GM13976 (cell line): ENCODE measurements at regions not wholly inside any gene's neighbourhood (a gene's known extent, or its start where the extent isn't known, plus 50 kb on each side); places are given as distances from the start of the nearest gene placed in this dataset.

ENCODE experiments used
- DNase-seq: peaks from one replicate; pipeline ENCODE4 v3.0.0; 2012; ENCODE audit warnings: low spot score
- CTCF ChIP-seq: IDR thresholded peaks from 2 replicates; pipeline ENCODE4 v1.5.1; 2012; ENCODE audit warnings: borderline replicate concordance, mild to moderate bottlenecking; ENCODE audit not compliant: insufficient read depth; ENCODE audit errors: extremely low read depth, missing control alignments, control extremely low read depth
- in situ Hi-C: fragments of 300-500 bp; cut with MboI; formaldehyde crosslinking; loops from one replicate; pipeline ENCODE4 v1.12.0; 2022; ENCODE audit warnings: low sequenced_read_pairs, mixed read lengths, inconsistent platforms; ENCODE audit not compliant: unreplicated experiment

GRCh38 chr17:27081002-27081638 is 212.8 kb upstream of the WSB1 start:
- in situ Hi-C loops, result no loop called here
- TF ChIP-seq CTCF, result no peak
- DNase-seq, result no peak

GRCh38 chr17:27082023-27082774 is 211.7 kb upstream of the WSB1 start:
- in situ Hi-C loops, result no loop called here
- TF ChIP-seq CTCF, result no peak

GRCh38 chr17:27082775-27083154 is 211.1 kb upstream of the WSB1 start:
- no peak for DNase-seq
- TF ChIP-seq CTCF, result no peak
- in situ Hi-C loops, result no loop called here

More at GRCh38 chr17:27082023-27082774, 211.7 kb upstream of the WSB1 start:
- no peak for DNase-seq

GRCh38 chr17:27083408-27084185 is 210.3 kb upstream of the WSB1 start:
- no peak for DNase-seq
- TF ChIP-seq CTCF, result no peak
- in situ Hi-C loops, result no loop called here

- no peak for DNase-seq
- in situ Hi-C loops, result no loop called here
- TF ChIP-seq CTCF, result no peak
Measured at GRCh38 chr17:27085517-27085916, 208.4 kb upstream of the WSB1 start.

- no peak for TF ChIP-seq CTCF
- in situ Hi-C loops, result no loop called here
- no peak for DNase-seq
Measured at GRCh38 chr17:27086526-27086925, 207.4 kb upstream of the WSB1 start.
